Ascending aorta (tissue), 2 donors: ENCODE measurements at regions not wholly inside any gene's neighbourhood (a gene's known extent, or its start where the extent isn't known, plus 50 kb on each side); places are given as distances from the start of the nearest gene placed in this dataset.
A peak's percentile ranks its signal among the peaks of the same experiment; 100 is the strongest.
"Not testable (repeated sequence)": the region's sequence is repeated elsewhere in the genome, so short reads cannot be mapped to it uniquely, and the experiment has no call there.

Experiments used
- DNase-seq, 2 donors: peaks; one replicate each; pipeline ENCODE4 v3.0.0-alpha.2; 2019; ENCODE audit warnings: low spot score in 2 of 2
- H3K27ac ChIP-seq, 2 donors: fragments of 200-600 bp; sonication (generic); one replicate each; pipeline ENCODE4 v1.5.1; 2016 to 2017; ENCODE audit warnings: mild to moderate bottlenecking in 1 of 2
- H3K27me3 ChIP-seq: fragments of 200-600 bp; sonication (generic); one replicate; pipeline ENCODE4 v1.5.1; 2017
- H3K36me3 ChIP-seq, 2 donors: fragments of 200-600 bp; sonication (generic); one replicate each; pipeline ENCODE4 v1.5.1; 2016
- H3K4me1 ChIP-seq, 2 donors: fragments of 200-600 bp; sonication (generic); one replicate each; pipeline ENCODE4 v1.5.1; 2016 to 2017; ENCODE audit warnings: mild to moderate bottlenecking in 1 of 2
- H3K4me3 ChIP-seq, 2 donors: fragments of 200-600 bp; sonication (generic); one replicate each; pipeline ENCODE4 v1.5.1; 2016 to 2017; ENCODE audit warnings: mild to moderate bottlenecking in 1 of 2
- H3K9me3 ChIP-seq, 2 donors: fragments of 200-600 bp; sonication (generic); one replicate each; pipeline ENCODE4 v1.5.1; 2016
- intact Hi-C: fragments of 100-400 bp; cut with DNase I; formaldehyde crosslinking; loops from one replicate; pipeline ENCODE4 v1.15.1; 2023
- TF ChIP-seq, protein P1 (sequence below), 3 experiments: fragments of 200-600 bp in 2 of 3; fragments of 450-650 bp in 1 of 3; sonication (generic) in 2 of 3; IDR thresholded peaks; one replicate each; pipeline ENCODE4 v1.5.1; 2016 to 2019; ENCODE audit warnings: antibody characterized with exemption in 3 of 3, mild to moderate bottlenecking in 1 of 3, moderate library complexity in 1 of 3

DNA sequence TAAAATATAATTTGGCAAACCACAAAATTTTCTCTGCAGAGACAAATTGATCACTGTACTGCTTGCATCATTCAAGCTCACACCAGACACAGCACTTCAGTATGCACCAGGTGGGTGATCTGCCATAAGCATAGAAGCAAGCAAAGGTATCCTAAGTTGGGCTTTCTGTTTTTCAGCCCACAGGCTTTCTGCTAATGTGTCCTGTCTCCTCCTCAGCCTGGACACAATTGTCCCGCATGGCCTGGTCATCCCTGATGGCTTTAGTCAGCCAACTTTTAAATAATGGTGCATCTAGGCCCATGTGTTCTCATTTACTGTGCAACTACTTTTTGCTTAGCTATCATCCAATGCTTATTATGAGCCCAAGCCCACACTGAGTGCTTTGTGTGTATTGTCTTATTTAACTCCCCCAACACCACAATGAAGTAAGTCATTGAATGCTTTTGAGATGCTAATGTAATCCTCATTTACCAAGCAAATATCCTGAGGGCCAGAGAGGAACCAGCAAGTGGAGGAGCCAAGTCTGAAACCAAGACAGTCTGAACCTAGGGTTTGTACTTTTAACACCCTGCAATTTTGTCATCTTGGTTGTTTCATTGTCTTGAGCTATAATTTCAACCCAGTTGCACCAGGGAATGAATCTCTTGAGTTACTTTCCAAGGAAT is 111.2 kb upstream of the SETBP1 start:
- TF ChIP-seq, protein P1, sequence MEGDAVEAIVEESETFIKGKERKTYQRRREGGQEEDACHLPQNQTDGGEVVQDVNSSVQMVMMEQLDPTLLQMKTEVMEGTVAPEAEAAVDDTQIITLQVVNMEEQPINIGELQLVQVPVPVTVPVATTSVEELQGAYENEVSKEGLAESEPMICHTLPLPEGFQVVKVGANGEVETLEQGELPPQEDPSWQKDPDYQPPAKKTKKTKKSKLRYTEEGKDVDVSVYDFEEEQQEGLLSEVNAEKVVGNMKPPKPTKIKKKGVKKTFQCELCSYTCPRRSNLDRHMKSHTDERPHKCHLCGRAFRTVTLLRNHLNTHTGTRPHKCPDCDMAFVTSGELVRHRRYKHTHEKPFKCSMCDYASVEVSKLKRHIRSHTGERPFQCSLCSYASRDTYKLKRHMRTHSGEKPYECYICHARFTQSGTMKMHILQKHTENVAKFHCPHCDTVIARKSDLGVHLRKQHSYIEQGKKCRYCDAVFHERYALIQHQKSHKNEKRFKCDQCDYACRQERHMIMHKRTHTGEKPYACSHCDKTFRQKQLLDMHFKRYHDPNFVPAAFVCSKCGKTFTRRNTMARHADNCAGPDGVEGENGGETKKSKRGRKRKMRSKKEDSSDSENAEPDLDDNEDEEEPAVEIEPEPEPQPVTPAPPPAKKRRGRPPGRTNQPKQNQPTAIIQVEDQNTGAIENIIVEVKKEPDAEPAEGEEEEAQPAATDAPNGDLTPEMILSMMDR (IDR thresholded peaks at IDR 0.05) = no peak
- Histone ChIP-seq H3K4me1 (peaks cover 0 to 7% of the 10 kb centered on the region in 2 donors), H3K36me3 (no peaks in the 10 kb centered on the region), H3K4me3 (no peak overlapping the region), H3K27me3 (no peaks in the 10 kb centered on the region), H3K27ac (no peak overlapping the region), H3K9me3 (no peaks in the 10 kb centered on the region)
- no peak for DNase-seq
- intact Hi-C loops = no loop called here

- Histone ChIP-seq H3K4me3 (no peak overlapping the region), H3K9me3 (no peaks in the 10 kb centered on the region), H3K27me3 (no peaks in the 10 kb centered on the region), H3K36me3 (no peaks in the 10 kb centered on the region), H3K27ac (peak overlapping the region; percentile 60 to 61), H3K4me1 (peaks cover 6 to 15% of the 10 kb centered on the region in 2 donors)
- TF ChIP-seq, protein P1 (IDR thresholded peaks at IDR 0.05) = peak in 2 of 3 experiments; percentile 20 to 40
- intact Hi-C loops = loop anchor here (5.0 kb wide), 1 partner anchor 103 kb away; the partner anchor contains the start of gene SETBP1
- DNase-seq = no peak
Observed at GRCh38 chr18:44579028-44579702, 101.5 kb upstream of the SETBP1 start.

- TF ChIP-seq, protein P1 (IDR thresholded peaks at IDR 0.05) = no peak
- peak in 1 of 2 donors; percentile 80 for DNase-seq
- no peaks in the 10 kb centered on the region for H3K27me3 ChIP-seq
- no peaks in the 10 kb centered on the region for H3K36me3 ChIP-seq
- intact Hi-C loops = loop anchor here (1.0 to 10.0 kb wide), 3 partner anchors 19 to 665 kb away; partner anchors contain the start of gene SETBP1
- H3K4me1 ChIP-seq = peaks cover 6 to 15% of the 10 kb centered on the region in 2 donors
- H3K27ac ChIP-seq = peak overlapping the region; percentile 60 to 61
- no peaks in the 10 kb centered on the region for H3K9me3 ChIP-seq
- H3K4me3 ChIP-seq = no peak overlapping the region
Observed at GRCh38 chr18:44579745-44580144, 100.9 kb upstream of the SETBP1 start.

GRCh38 chr18:44580159-44580558 is 100.5 kb upstream of the SETBP1 start:
- H3K4me3 ChIP-seq = no peak overlapping the region
- H3K27ac ChIP-seq = peak overlapping the region; percentile 60 to 61
- H3K4me1 ChIP-seq = peaks cover 6 to 15% of the 10 kb centered on the region in 2 donors
- peak in 1 of 2 donors; percentile 75 for DNase-seq
- H3K27me3 ChIP-seq = no peaks in the 10 kb centered on the region
- intact Hi-C loops = loop anchor here (1.0 to 10.0 kb wide), 2 partner anchors 18 to 665 kb away; no protein-coding TSS in a partner anchor
- no peaks in the 10 kb centered on the region for H3K9me3 ChIP-seq
- TF ChIP-seq, protein P1 (IDR thresholded peaks at IDR 0.05) = no peak
- no peaks in the 10 kb centered on the region for H3K36me3 ChIP-seq

- intact Hi-C loops = loop anchor here (1.0 to 10.0 kb wide), 2 partner anchors 18 to 664 kb away; no protein-coding TSS in a partner anchor
Observed at GRCh38 chr18:44580782-44581181, 99.9 kb upstream of the SETBP1 start.

GRCh38 chr18:44582456-44582855 is 98.2 kb upstream of the SETBP1 start:
- H3K27ac ChIP-seq = peak overlapping the region; percentile 52 to 56
- H3K4me1 ChIP-seq = peaks cover 6 to 15% of the 10 kb centered on the region in 2 donors
- no peaks in the 10 kb centered on the region for H3K9me3 ChIP-seq
- H3K27me3 ChIP-seq = no peaks in the 10 kb centered on the region
- intact Hi-C loops = loop anchor here (10.0 kb wide), 1 partner anchor 662 kb away; no protein-coding TSS in a partner anchor
- H3K4me3 ChIP-seq = no peak overlapping the region
- DNase-seq = no peak
- H3K36me3 ChIP-seq = no peaks in the 10 kb centered on the region
- TF ChIP-seq, protein P1 (IDR thresholded peaks at IDR 0.05) = no peak

More at GRCh38 chr18:44580782-44581181, 99.9 kb upstream of the SETBP1 start:
- Histone ChIP-seq H3K27ac (peak overlapping the region; percentile 60 to 61), H3K4me1 (peaks cover 6 to 15% of the 10 kb centered on the region in 2 donors)
- H3K36me3 ChIP-seq, DNase-seq, H3K4me3 ChIP-seq, H3K27me3 ChIP-seq, H3K9me3 ChIP-seq: not testable (repeated sequence)
